B cell (primary cell): ENCODE measurements at regions not wholly inside any gene's neighbourhood (a gene's known extent, or its start where the extent isn't known, plus 50 kb on each side); places are given as distances from the start of the nearest gene placed in this dataset.

ENCODE experiments used
- ATAC-seq: fragments of 200-7000 bp; cut with Tn5 transposase; one replicate; pipeline ENCODE4 v1.10.0; 2021; ENCODE audit warnings: low read depth, mild to moderate bottlenecking, moderate number of reproducible peaks, moderate library complexity
- CTCF ChIA-PET: fragments of 350-600 bp; sonication (Branson Sonifier 250); formaldehyde crosslinking; loops from one replicate; lab custom pipeline; 2021; ENCODE audit warnings: antibody characterized with exemption, inconsistent platforms; lab: Charles Lee
- POLR2A ChIA-PET: fragments of 350-600 bp; sonication (Branson Sonifier 250); formaldehyde crosslinking; loops from one replicate; lab custom pipeline; 2021; ENCODE audit warnings: antibody characterized with exemption; lab: Charles Lee
- DNase-seq: peaks from one replicate; pipeline ENCODE4 v3.0.0; 2013
- H2AFZ ChIP-seq: 2 replicates; pipeline ENCODE4 v1.6.1; 2012; ENCODE audit warnings: mild to moderate bottlenecking, low read depth, low read length; ENCODE audit not compliant: insufficient read depth, poor library complexity, severe bottlenecking
- H3K27ac ChIP-seq, 2 donors: 1 replicate in 1 of 2; 2 replicates in 1 of 2; pipeline ENCODE4 v1.5.1; 2012 to 2013; ENCODE audit warnings: low read length in 2 of 2, mild to moderate bottlenecking in 2 of 2, moderate library complexity in 1 of 2
- H3K27me3 ChIP-seq, 4 experiments: fragments of 200-600 bp in 1 of 4; sonication (generic) in 1 of 4; replicated peaks in 1 of 4; 1 replicate in 2 of 4; 2 replicates in 2 of 4; pipeline versions ENCODE4 v1.6.1 to v1.7.0; 2013 to 2016; ENCODE audit warnings: low read length in 3 of 4, mild to moderate bottlenecking in 2 of 4, mixed read lengths in 1 of 4, moderate library complexity in 1 of 4; ENCODE audit not compliant: insufficient read depth in 4 of 4, control insufficient read depth in 3 of 4; ENCODE audit errors: control extremely low read depth in 1 of 4
- H3K36me3 ChIP-seq, 2 experiments: replicated peaks in 1 of 2; 1 replicate in 1 of 2; 2 replicates in 1 of 2; pipeline versions ENCODE4 v1.6.1 to v1.7.1; 2013; ENCODE audit warnings: low read length in 1 of 2; ENCODE audit not compliant: insufficient read depth in 2 of 2, control insufficient read depth in 1 of 2; ENCODE audit errors: control extremely low read depth in 1 of 2, extremely low read depth in 1 of 2
- H3K4me1 ChIP-seq, 2 donors: fragments of 200-600 bp in 1 of 2; sonication (generic) in 1 of 2; 1 replicate in 1 of 2; 2 replicates in 1 of 2; pipeline versions ENCODE4 v1.5.1 to v1.6.1; 2013 to 2017; ENCODE audit warnings: low read length in 2 of 2; ENCODE audit not compliant: control insufficient read depth in 2 of 2, insufficient read depth in 2 of 2
- H3K4me2 ChIP-seq: replicated peaks from 2 replicates; pipeline ENCODE3; 2012; ENCODE audit warnings: mild to moderate bottlenecking, low read depth, low read length; ENCODE audit not compliant: poor library complexity, severe bottlenecking
- H3K4me3 ChIP-seq, 5 experiments: fragments of 200-600 bp in 1 of 5; sonication (generic) in 1 of 5; 1 replicate in 3 of 5; 2 replicates in 2 of 5; pipeline versions ENCODE4 v1.5.1 to v1.7.0; 2011 to 2016; ENCODE audit warnings: low read length in 4 of 5, mild to moderate bottlenecking in 4 of 5, low read depth in 2 of 5, control low read depth in 1 of 5, moderate library complexity in 1 of 5; ENCODE audit not compliant: insufficient read depth in 1 of 5; ENCODE audit errors: control extremely low read depth in 1 of 5, extremely low read depth in 1 of 5
- H3K79me2 ChIP-seq: fragments of 200-600 bp; sonication (generic); one replicate; pipeline ENCODE4 v1.6.0; 2016; ENCODE audit warnings: low read length; ENCODE audit not compliant: control insufficient read depth, insufficient read depth
- H3K9ac ChIP-seq: fragments of 200-600 bp; sonication (generic); 2 replicates; pipeline ENCODE4 v1.6.1; 2017; ENCODE audit warnings: mild to moderate bottlenecking, low read length, moderate library complexity
- H3K9me3 ChIP-seq, 3 donors: one replicate each; pipeline versions ENCODE4 v1.6.1 to v1.7.1; 2013; ENCODE audit warnings: low read length in 2 of 3; ENCODE audit not compliant: control insufficient read depth in 2 of 3, insufficient read depth in 1 of 3; ENCODE audit errors: control extremely low read depth in 1 of 3
- H4K20me1 ChIP-seq: 2 replicates; pipeline ENCODE4 v1.6.0; 2012; ENCODE audit warnings: mild to moderate bottlenecking, low read length; ENCODE audit not compliant: insufficient read depth, control insufficient read depth, poor library complexity, severe bottlenecking
- H3K27ac Mint-ChIP-seq: one replicate; pipeline ENCODE4 v1.8.0; 2021; ENCODE audit warnings: mixed read lengths
- H3K27me3 Mint-ChIP-seq: one replicate; pipeline ENCODE4 v1.8.0; 2021; ENCODE audit warnings: mixed read lengths
- H3K4me1 Mint-ChIP-seq: one replicate; pipeline ENCODE4 v1.8.0; 2021; ENCODE audit warnings: mixed read lengths
- H3K4me3 Mint-ChIP-seq: one replicate; pipeline ENCODE4 v1.8.0; 2021; ENCODE audit warnings: mixed read lengths
- H3K9me3 Mint-ChIP-seq: one replicate; pipeline ENCODE4 v1.8.0; 2022; ENCODE audit warnings: mixed read lengths; ENCODE audit not compliant: insufficient read depth
- EZH2 ChIP-seq: IDR thresholded peaks from 2 replicates; pipeline ENCODE4 v1.6.1; 2012; ENCODE audit warnings: borderline replicate concordance, low read depth, mild to moderate bottlenecking, moderate library complexity, low read length; ENCODE audit not compliant: insufficient read depth, poor library complexity, severe bottlenecking
- WGBS: methylation state at CpG from one replicate; pipeline ENCODE4 v1.1.5; 2013; ENCODE audit warnings: missing lambda C conversion rate; ENCODE audit not compliant: insufficient coverage; 5-methylcytosine and 5-hydroxymethylcytosine counted together
- intact Hi-C: fragments of 100-400 bp; cut with micrococcal nuclease; formaldehyde crosslinking; loops from one replicate; pipeline ENCODE4 v1.10.0; 2022
- TF ChIP-seq, protein P1 (sequence below): fragments of 200-600 bp; IDR thresholded peaks from one replicate; pipeline ENCODE4 v1.8.0; 2022; ENCODE audit warnings: antibody characterized with exemption, mild to moderate bottlenecking

DNA sequence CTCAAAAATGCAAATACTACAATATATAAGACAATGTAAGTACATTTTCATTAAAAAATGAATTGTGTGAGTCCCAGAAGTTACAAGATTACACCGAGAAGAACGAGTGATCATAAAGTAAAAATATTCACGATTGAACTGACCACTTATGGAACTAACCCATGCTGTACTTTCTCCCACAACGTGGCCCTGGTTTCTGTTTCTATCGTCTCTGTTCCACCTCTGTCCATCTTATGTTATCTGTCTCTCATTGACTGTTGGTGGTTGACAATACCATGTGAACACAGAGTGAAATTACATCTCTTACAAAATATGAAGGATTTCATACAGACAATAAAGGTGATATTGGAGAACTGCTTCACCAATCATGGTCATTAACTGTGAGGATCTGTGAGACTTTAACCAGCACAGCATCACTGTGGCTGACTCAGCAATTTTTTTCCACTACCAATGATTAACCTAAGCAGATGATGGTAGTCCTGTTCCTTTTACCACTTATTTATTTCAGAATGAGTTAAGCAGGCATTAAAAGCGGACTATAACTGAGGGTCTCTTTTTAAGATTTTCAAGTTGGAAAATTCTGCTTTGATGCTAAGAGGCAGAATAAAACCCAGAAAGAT lies 165.1 kb downstream of the TGFB2 start:
- peaks cover 13% of the 10 kb centered on the region for H3K4me1 Mint-ChIP-seq
- ATAC-seq (no peak), DNase-seq (no peak)
- H2AFZ ChIP-seq, result no peak overlapping the region
- H3K9ac ChIP-seq, result no peak overlapping the region
- peaks cover 0 to 13% (median 12%) of the 10 kb centered on the region in 3 donors for H3K9me3 ChIP-seq
- no peak overlapping the region for H3K4me2 ChIP-seq
- no peak overlapping the region for H3K4me3 ChIP-seq
- H3K27me3 ChIP-seq, result no peaks in the 10 kb centered on the region
- H4K20me1 ChIP-seq, result no peaks in the 10 kb centered on the region
- ChIA-PET CTCF (no interaction called here), POLR2A (no interaction called here)
- H3K79me2 ChIP-seq, result no peaks in the 10 kb centered on the region
- peaks cover 0 to 12% of the 10 kb centered on the region in 2 donors for H3K4me1 ChIP-seq
- WGBS, result 92% methylated on average over 3 of the region's 6 CpGs
- H3K36me3 ChIP-seq, result no peaks in the 10 kb centered on the region
- H3K27ac ChIP-seq, result no peak overlapping the region
- H3K27ac Mint-ChIP-seq, result no peak overlapping the region
- H3K9me3 Mint-ChIP-seq, result peaks cover 9% of the 10 kb centered on the region
- H3K27me3 Mint-ChIP-seq, result no peaks in the 10 kb centered on the region
- intact Hi-C loops, result loop anchor here (10.0 kb wide), 1 partner anchor 895 kb away; no protein-coding TSS in a partner anchor
- no peak for TF ChIP-seq EZH2
- TF ChIP-seq, protein P1, sequence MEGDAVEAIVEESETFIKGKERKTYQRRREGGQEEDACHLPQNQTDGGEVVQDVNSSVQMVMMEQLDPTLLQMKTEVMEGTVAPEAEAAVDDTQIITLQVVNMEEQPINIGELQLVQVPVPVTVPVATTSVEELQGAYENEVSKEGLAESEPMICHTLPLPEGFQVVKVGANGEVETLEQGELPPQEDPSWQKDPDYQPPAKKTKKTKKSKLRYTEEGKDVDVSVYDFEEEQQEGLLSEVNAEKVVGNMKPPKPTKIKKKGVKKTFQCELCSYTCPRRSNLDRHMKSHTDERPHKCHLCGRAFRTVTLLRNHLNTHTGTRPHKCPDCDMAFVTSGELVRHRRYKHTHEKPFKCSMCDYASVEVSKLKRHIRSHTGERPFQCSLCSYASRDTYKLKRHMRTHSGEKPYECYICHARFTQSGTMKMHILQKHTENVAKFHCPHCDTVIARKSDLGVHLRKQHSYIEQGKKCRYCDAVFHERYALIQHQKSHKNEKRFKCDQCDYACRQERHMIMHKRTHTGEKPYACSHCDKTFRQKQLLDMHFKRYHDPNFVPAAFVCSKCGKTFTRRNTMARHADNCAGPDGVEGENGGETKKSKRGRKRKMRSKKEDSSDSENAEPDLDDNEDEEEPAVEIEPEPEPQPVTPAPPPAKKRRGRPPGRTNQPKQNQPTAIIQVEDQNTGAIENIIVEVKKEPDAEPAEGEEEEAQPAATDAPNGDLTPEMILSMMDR, result no peak
- H3K4me3 Mint-ChIP-seq, result no peak overlapping the region

DNA sequence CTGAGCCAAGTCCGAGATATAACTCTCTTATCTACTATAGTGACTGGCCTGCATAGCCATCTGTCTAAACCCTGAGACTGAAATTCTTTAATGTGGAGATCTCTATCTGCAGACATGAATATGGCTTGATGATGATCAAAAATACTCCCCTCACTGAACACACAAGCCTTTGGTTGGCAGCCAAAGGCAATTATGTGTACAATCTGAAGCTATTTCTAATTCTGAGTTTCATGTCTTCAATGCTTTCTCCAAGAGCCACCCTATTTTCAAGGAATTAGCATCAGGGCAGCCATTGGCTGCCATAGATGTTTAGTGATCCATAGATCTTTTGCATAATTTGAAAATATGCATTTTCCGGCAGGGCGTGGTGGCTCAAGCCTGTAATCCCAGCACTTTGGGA lies 168.2 kb downstream of the TGFB2 start:
- 95% methylated on average over 2 of the region's 3 CpGs for WGBS
- Mint-ChIP-seq H3K27ac (no peak overlapping the region), H3K4me1 (peaks cover 11% of the 10 kb centered on the region), H3K27me3 (peaks cover 3% of the 10 kb centered on the region), H3K4me3 (no peak overlapping the region), H3K9me3 (no peaks in the 10 kb centered on the region)
- ATAC-seq (no peak), DNase-seq (no peak)
- H3K4me1 ChIP-seq, result peaks cover 0 to 12% of the 10 kb centered on the region in 2 donors
- H3K4me2 ChIP-seq, result no peak overlapping the region
- no peak overlapping the region for H2AFZ ChIP-seq
- H3K27ac ChIP-seq, result no peak overlapping the region
- no peak for TF ChIP-seq EZH2
- TF ChIP-seq, protein P1, result no peak
- H4K20me1 ChIP-seq, result no peaks in the 10 kb centered on the region
- intact Hi-C loops, result loop anchor here (10.0 kb wide), 1 partner anchor 891 kb away; no protein-coding TSS in a partner anchor
- no peak overlapping the region for H3K9ac ChIP-seq
- H3K79me2 ChIP-seq, result no peaks in the 10 kb centered on the region
- H3K9me3 ChIP-seq, result peaks cover 0 to 2% (median under 1%) of the 10 kb centered on the region in 3 donors
- H3K27me3 ChIP-seq, result peaks cover 0 to 3% (median 0%) of the 10 kb centered on the region in 4 experiments
- POLR2A ChIA-PET, result no interaction called here
- H3K4me3 ChIP-seq, result no peak overlapping the region
- CTCF ChIA-PET, result no interaction called here
- H3K36me3 ChIP-seq, result no peaks in the 10 kb centered on the region
